Large intestine (tissue), 3 donors: ENCODE measurements at regions not wholly inside any gene's neighbourhood (a gene's known extent, or its start where the extent isn't known, plus 50 kb on each side); places are given as distances from the start of the nearest gene placed in this dataset.

ENCODE experiments used
- DNase-seq, 2 donors: peaks; one replicate each; pipeline versions ENCODE4 v3.0.0 to v3.0.0-alpha.2; 2013
- H3K27ac ChIP-seq: one replicate; pipeline ENCODE4 v1.5.1; 2013; ENCODE audit warnings: low read length
- H3K27me3 ChIP-seq: 2 replicates; pipeline ENCODE4 v1.6.1; 2013; ENCODE audit warnings: low read length; ENCODE audit not compliant: control insufficient read depth, insufficient read depth
- H3K36me3 ChIP-seq: 2 replicates; pipeline ENCODE4 v1.6.1; 2013; ENCODE audit warnings: low read length; ENCODE audit not compliant: control insufficient read depth, insufficient read depth
- H3K4me1 ChIP-seq: one replicate; pipeline ENCODE4 v1.6.1; 2013; ENCODE audit warnings: low read length; ENCODE audit not compliant: control insufficient read depth, insufficient read depth
- H3K4me3 ChIP-seq: one replicate; pipeline ENCODE4 v1.5.1; 2013; ENCODE audit warnings: low read length
- H3K9me3 ChIP-seq: one replicate; pipeline ENCODE4 v1.6.1; 2013; ENCODE audit warnings: mild to moderate bottlenecking, low read depth, low read length, moderate library complexity; ENCODE audit not compliant: control insufficient read depth
- WGBS: methylation state at CpG from one replicate; pipeline ENCODE4 v1.1.5; 2013; ENCODE audit warnings: low lambda C conversion rate; ENCODE audit not compliant: insufficient coverage; 5-methylcytosine and 5-hydroxymethylcytosine counted together

DNA sequence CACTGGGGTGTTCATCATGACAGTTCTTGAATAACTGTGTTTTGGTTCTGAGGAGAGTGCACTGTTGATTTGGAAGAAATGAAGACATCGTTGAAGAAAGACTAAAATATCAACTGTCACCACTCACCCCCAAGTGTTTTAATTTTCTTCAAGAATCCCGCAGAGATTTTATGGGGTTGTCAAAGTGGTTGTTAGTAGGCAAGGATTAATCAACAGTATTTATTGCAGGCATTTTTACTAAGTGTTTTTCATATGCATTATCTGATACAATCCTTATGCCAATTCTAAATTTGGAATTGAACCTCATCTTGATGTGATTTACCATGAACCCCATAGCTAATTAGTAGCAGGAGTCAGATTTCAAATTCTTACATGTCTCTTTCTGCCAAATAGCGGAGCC lies 63.7 kb upstream of the OBI1 start:
- no CpG with 5 or more reads among the region's 3 CpGs for WGBS
- DNase-seq, result no peak

DNA sequence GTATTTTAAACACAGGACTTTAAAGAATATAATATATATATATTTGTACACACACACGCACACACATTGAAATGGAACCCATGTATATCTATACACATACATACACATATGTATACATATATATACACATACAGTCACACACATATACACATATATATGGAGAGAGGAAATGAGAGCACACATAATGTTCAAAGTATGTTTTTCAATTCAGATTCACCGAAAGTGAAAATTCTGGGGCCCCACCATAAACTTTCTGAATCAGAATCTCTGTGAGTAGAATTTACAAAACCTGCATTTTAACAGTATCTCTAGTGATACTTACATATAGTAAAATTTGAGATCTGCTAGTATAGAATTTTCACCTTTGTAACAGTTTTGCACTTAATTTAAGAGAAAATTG lies 60.4 kb upstream of the OBI1 start:
- no CpG with 5 or more reads among the region's 2 CpGs for WGBS
- Histone ChIP-seq H3K4me3 (no peak overlapping the region), H3K27ac (no peak overlapping the region), H3K27me3 (no peaks in the 10 kb centered on the region), H3K4me1 (no peaks in the 10 kb centered on the region), H3K9me3 (no peaks in the 10 kb centered on the region), H3K36me3 (no peaks in the 10 kb centered on the region)
- no peak for DNase-seq

More for the DNA sequence above, 63.7 kb upstream of the OBI1 start:
- Histone ChIP-seq H3K27me3 (no peaks in the 10 kb centered on the region), H3K36me3 (no peaks in the 10 kb centered on the region), H3K27ac (no peak overlapping the region), H3K4me1 (no peaks in the 10 kb centered on the region), H3K4me3 (no peak overlapping the region), H3K9me3 (no peaks in the 10 kb centered on the region)

DNA sequence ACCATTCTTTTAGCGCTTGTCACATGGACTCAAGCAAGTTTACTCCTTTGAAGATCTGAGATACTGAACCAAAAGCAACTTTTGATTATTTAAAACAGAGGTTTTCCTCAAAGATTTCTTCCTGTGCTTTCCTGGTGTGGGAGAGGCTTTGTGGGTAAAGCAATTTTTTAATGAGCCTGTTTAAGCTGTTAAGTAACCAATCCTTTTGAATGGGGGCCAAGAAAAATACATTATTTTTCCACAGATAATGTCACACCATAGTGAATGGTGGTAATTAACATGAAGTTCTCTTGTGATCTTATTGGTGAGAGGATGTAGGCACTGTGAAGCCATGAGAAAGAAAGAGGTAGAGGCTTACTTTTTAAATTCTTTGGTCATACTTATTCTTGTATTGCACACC lies 55.8 kb upstream of the OBI1 start:
- no peaks in the 10 kb centered on the region for H3K9me3 ChIP-seq
- no peak for DNase-seq
- H3K4me1 ChIP-seq, result no peaks in the 10 kb centered on the region
- no peaks in the 10 kb centered on the region for H3K36me3 ChIP-seq
- H3K27ac ChIP-seq, result no peak overlapping the region
- no peaks in the 10 kb centered on the region for H3K27me3 ChIP-seq
- no peak overlapping the region for H3K4me3 ChIP-seq
- WGBS, result 100% methylated on average over 1 of the region's 1 CpG

DNA sequence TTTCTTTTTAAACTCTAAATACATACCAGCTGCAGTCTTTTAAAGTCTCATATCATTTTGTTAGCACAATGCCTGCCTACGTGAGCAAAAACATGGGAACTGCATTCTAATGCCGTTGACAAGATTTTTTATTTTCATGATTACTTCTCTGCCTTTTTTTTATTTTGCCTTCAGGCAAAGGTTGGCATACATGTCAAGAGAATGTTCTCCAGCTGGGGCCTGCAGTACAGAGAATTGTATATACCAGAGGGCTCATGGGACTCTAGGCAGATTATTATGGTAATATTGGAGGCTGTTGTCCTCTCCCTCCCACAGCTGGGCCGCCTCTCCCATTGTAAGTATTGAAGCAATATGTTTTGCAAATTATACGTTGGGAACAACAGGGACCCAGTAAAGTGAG lies 53.9 kb upstream of the OBI1 start:
- H3K27me3 ChIP-seq, result no peaks in the 10 kb centered on the region
- no peaks in the 10 kb centered on the region for H3K4me1 ChIP-seq
- WGBS, result 83% methylated on average over 3 of the region's 4 CpGs
- no peaks in the 10 kb centered on the region for H3K9me3 ChIP-seq
- no peak overlapping the region for H3K27ac ChIP-seq
- no peak for DNase-seq
- no peaks in the 10 kb centered on the region for H3K36me3 ChIP-seq
- no peak overlapping the region for H3K4me3 ChIP-seq

DNA sequence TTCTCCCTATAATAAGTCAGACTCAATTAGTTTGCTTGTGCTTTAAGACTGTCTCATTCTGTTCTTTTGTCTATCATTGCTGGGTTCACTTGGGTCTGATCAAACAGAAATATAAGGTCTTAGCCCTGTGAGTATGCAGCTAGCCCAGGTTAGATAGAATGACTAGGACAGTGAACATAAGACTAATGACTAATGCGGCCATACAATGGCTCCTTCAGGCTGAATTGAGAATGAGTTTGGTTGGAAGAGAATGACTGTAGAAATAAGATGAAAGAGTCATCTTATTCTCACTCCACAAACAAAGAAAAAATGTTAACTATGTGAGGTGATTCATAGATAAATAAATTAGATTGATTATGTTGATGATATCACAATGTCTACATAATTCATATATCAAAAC lies 50.1 kb upstream of the OBI1 start:
- Histone ChIP-seq H3K4me3 (no peak overlapping the region), H3K27ac (no peak overlapping the region), H3K36me3 (no peaks in the 10 kb centered on the region), H3K4me1 (no peaks in the 10 kb centered on the region), H3K9me3 (no peaks in the 10 kb centered on the region), H3K27me3 (no peaks in the 10 kb centered on the region)
- WGBS, result no CpG with 5 or more reads among the region's 1 CpG
- DNase-seq, result no peak
